SH-SY5Y (cell line): ENCODE measurements at regions not wholly inside any gene's neighbourhood (a gene's known extent, or its start where the extent isn't known, plus 50 kb on each side); places are given as distances from the start of the nearest gene placed in this dataset.

ENCODE experiments used
- GATA2 ChIP-seq: IDR thresholded peaks from 2 replicates; pipeline ENCODE4 v1.6.1; 2011; ENCODE audit warnings: mild to moderate bottlenecking, low read depth, low read length
- GATA3 ChIP-seq: IDR thresholded peaks from 2 replicates; pipeline ENCODE4 v1.6.1; 2011; ENCODE audit warnings: low read depth, mild to moderate bottlenecking, low read length, moderate library complexity

DNA sequence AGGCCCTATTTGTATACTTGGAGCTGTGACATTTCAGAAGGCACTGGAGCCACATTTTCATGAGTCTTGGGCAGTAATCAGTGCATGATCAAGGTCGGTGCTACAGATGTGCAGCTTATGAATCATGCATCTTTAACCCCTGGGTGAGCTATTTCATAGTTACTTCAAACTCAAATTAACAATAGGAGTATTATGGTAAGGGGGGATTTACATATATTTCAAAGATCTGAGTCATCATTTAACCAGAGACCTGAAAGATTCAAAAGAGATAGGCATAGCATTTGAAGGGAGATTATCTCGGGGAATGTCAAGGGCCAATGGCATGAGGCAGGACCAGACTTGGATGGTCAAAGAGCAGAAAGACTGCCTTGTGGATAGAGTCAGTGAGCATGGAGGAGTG lies 169.0 kb upstream of the GRIN3A start:
- TF ChIP-seq GATA3 (no peak), GATA2 (no peak)

DNA sequence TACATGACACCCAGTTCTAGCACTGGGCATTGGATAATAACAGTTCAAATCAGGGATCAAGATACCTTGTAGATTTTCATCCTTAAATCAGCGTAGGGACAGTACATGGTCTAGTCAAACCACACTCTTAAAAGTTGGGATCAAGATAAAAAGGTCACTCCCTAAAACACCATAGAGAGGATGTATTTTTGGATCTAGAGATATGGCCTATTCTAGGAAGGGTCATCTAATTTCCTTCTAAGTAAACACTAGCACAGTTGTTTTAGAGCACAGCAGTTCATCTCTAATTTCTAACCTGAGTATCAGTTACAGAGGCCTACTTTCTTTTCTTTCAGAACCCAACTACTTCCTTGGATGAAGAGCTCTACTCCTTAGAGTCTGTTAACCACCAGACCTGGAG lies 166.4 kb upstream of the GRIN3A start:
- TF ChIP-seq GATA2 (no peak), GATA3 (no peak)

DNA sequence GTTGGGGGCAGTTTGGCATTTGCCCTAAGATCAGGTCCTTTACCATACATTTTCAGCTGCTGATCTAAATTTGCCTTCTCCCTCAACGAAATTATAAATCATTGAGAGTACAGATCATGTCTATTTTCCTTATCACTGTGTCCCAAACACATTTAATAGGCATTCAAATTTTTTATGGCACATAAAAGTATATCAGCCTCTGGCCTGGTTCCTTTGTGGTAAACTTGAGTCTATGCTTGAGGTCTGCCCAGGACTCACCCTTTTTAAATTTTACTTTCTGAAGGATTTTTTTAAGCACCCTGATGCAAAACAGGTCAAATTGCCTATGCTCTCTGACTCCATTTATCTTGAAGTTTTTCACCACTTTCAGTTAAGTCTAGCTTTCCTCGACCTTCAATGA lies 163.6 kb upstream of the GRIN3A start:
- TF ChIP-seq GATA2 (no peak), GATA3 (no peak)

DNA sequence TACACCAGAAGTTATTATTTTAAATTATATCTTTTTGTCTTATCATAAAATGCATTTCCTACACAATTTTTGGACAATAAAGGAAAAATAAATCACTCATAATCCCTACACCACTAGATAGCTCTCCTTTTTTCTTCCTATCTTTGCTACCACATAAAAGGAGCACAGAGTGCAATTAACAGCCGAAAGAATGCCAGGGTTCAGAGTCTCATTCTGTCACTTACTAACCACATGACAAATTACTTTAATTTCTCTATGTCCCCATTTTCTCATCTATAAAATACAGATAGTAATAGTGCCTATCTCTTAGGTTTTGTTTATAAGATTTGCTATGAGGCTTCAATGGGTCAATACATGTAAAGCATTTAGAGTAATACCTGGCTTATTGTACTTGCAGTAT lies 158.7 kb upstream of the GRIN3A start:
- TF ChIP-seq GATA3, result no peak
- no peak for TF ChIP-seq GATA2

DNA sequence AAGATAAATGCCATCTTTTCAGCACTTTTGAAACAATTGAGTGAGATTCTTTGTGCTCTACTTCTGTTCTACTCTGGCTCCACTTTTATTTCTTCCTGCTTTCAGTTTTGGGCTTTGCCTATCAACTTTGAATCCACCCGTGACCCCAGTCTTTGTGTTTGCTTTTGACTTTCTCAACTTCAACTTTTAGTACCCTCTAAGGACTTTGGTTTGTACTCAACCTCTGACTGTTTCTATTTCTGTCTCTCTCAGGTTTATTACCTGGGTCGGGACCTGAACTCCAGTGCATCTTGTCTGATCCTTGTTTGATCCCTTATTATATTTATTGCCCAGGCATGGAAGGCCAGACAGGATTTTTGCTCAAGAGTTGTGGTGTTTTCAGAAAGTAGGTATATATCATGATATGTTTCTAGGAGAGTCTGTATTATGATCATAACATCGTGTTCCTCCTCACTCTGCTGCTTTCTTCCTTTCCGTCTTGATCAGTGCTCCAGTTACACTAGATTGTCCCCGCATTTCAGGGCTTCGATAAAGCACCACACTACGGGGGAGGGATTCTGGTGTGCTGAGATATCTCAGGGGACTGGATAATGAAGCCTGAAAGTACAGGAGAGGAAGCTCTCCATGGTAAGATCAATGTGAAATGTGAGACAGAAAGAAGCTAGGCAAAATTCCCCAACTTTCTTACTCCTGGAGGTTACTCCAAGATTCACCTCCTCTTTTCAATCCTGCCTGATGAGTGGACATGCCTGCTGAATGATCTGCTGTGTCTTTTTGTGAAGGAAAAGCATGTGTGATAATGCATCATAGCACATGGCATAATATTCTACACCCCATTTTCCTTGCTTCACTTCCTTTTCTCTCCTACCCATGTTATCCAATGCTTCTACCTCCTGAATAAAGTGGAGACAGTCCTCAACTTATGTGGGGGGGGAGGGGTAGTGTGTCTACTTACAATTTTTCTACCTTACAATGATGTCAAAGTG lies 155.5 kb upstream of the GRIN3A start:
- TF ChIP-seq GATA2 (no peak), GATA3 (no peak)

DNA sequence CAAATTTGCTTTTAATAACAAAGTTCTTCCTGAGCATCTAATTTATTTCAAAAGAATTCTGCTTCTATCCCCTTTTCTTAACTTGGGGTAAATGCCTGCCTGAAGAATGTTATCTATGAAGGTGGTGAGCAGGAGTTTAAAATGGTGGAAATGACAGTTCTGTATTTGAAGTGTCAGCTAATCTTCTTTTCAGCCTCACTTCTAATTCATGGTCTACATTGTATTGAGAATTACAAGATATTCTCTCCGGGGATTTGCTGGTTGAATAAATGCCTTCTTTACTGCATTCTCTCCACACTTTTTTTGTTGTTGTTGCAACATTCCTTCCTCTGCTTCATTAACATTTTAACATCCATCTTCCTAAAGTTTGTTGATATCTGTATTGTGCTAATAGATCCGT lies 143.1 kb upstream of the GRIN3A start:
- no peak for TF ChIP-seq GATA2
- no peak for TF ChIP-seq GATA3

DNA sequence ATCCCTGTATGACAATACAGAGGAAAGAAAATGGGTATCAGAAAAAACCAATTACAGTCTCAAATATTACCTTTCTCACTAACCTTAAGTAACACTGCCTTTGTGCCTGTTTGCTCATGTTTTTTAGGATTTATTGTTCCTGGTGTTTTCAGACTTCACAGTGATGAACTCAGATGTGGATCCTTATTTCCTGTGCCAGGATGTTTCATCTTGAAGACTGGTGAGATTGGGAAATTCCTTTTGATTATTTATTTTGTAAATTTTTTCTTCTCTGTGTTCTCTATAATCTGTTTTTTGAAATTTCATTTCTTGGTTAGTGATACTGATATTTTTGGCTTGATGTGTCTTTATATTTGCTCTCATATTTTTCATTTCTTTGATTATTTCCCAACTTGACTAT lies 142.4 kb upstream of the GRIN3A start:
- TF ChIP-seq GATA3, result no peak
- TF ChIP-seq GATA2, result no peak

DNA sequence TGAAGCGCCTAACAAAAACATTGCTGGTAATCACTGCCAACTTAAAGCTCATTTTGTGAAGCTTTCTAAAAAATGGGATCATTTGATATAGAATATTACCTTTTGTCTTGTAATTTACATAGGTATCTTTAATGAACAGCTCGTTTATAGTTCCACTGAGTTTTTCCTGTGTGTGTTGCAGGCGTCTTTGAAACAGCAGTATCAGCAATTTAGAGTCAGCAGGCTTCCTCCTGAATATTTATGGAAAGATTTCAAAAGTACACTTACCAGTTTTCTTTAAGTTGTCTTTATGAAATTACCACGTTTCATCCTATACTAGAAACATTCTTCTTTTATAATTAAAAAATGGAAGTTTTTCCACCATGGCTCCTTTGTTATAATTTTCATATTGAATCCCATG lies 140.3 kb upstream of the GRIN3A start:
- TF ChIP-seq GATA3, result no peak

DNA sequence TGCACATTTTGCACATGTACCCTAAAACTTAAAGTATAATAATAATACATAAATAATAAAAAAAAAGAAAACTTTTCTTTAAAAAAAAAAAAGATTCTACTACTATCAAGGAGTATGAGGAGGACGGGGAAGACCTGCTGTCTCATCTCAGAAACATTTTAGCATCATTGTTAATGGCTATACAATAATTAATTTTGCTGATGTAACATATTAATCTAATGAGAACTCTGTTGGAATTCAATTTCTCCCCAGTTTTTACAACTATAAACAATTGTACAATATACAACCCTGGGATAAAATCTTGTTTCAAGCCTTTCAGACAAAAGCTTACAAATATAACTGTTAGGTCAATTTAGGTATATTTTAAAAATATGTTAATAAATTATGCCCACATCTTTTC lies 139.0 kb upstream of the GRIN3A start:
- TF ChIP-seq GATA2 (no peak), GATA3 (no peak)

DNA sequence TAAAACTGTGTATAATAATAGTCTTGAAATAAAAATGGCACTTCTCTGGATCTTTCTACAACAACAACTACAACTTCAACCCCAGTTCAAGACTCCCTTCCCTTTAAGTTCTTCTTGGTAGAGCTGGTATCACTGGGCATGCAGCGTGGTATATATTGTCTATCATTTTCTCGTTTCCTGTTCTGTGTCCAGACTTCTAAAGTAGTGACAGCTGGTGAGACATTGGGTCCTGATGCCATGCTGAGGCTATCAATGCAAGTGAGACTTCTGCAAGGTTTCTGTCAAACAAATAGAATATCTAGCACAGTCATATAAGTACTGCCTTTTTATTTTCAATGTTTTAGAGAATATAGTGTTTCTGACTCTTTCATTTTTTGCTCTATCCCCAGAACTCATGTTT lies 123.0 kb upstream of the GRIN3A start:
- TF ChIP-seq GATA2 (no peak), GATA3 (no peak)

DNA sequence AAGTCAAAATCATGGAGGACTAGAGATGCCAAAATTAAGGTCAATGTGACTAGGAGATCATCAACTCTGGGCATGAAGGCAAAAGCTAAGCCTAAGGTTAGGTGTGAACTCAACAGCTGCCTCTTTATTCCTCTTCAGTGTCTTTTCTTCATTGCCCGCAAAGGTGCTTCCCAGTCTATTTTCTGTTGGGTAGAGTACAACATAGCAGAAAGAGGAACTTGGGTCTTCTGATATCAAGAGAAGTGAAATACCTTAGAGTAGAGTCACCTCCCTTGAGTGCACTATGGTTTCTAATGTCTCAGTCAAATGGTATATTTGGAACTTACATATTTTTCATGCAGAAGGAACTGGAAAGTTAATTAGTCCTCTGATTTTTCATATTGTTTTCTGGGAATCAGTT lies 122.5 kb upstream of the GRIN3A start:
- TF ChIP-seq GATA3 (no peak), GATA2 (no peak)

DNA sequence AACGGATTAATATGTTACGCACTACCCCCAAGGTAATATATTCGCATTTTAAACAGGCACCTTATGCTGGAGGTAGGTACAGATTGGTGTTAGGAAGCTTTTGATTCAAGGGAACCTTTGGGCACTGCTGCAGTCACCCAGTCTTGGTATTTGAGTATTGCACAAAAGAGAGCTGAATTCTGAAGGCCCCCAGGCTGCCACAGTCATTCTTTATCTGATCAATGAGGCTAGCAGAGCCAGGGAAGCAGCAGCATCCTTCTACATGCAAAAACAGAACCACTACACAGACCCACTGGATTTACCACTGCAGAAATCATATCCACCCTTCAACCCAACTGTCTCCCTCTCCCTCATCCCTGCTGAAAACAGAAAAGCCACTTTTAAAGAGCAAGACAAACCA lies 121.2 kb upstream of the GRIN3A start:
- no peak for TF ChIP-seq GATA3

DNA sequence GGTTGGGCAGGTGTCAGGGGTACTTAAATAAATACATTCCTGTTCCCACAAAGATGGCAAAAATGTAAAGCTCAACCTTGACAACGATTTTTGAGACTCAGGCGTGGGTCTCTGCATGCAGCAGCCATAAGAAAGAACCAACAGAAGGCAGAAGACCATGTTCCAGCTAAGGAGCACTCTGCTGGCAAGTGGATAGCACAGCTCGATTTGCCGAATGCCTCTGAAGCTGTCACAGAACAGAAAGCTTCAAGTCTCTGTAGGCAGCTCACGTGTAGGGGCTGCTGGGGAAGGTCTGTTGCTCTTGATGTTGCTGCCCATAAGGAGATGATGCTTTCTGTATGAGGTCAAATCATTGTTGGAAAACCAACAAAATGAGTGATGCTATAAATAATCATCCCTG lies 119.6 kb upstream of the GRIN3A start:
- no peak for TF ChIP-seq GATA2
- TF ChIP-seq GATA3, result no peak

DNA sequence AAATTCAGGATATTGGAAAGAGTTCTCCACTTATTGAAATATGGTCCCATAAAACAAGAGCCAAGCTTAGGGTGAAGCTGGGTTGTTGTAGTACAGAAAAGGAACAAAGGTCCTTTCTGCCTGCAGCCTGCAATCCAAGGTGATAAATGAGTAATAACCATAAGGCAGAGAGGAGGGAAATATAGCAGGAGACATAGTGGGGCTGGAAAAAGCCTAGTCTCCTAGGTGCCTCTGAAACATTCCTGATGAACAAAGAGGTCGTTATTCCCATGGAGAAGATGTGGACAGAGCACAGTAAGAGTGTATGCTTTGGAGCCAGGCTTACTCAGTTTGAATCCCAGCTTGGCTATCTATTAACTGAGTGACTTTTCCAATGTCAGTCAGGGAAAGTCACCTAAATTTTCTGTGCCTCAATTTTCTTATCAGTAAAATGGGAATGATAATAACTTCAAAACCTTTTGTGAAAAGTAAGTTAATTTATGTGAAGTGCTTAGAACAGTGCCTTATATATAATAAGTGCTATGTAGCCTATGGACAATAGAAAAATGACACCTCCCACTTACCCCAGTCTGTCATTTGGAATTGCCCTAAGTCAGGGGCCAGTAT lies 110.8 kb upstream of the GRIN3A start:
- TF ChIP-seq GATA3 (no peak), GATA2 (no peak)

DNA sequence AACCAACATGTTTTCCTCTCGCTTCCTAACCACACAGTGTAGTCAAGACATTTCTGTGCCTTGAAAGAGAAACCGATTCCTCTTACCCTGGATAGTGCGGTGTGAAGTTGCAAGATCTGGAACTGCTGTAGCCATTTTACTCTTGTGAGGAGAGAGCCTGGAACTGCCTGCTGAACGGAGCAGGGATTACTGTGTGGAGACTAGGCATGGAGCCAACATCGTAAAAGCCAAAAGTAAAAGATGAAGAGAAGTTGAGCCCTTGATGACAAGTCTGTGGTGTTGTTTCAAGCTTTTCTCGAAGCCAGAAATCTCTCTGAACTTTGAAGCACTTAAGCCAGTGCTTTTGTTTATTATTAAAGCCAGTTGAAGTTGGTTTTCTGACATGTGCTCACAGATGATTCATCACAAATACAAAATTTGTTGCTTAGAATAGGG lies 110.1 kb upstream of the GRIN3A start:
- no peak for TF ChIP-seq GATA3
- TF ChIP-seq GATA2, result no peak

DNA sequence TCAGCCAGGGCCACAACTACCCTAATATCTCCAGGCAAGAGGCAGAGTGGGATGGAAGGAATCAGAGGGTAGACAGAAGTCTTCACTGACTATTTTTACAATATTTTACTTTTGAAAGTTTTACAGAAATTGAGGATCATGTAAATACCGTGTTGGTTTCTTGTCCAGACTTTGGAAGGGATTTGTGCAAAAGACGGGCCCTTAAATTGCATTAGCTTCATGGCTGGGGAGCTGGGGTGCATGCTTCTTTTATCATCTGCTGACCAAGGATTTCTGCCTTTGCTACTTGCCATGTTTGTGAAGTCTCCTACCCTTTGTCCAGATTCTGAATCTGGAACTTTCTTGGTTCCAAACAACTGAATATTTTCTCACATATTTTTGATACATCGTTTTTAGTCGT lies 107.7 kb upstream of the GRIN3A start:
- TF ChIP-seq GATA2 (no peak), GATA3 (no peak)
